ENCODE measurements at regions not wholly inside any gene's neighbourhood (a gene's known extent, or its start where the extent isn't known, plus 50 kb on each side); places are given as distances from the start of the nearest gene placed in this dataset.

DNA sequence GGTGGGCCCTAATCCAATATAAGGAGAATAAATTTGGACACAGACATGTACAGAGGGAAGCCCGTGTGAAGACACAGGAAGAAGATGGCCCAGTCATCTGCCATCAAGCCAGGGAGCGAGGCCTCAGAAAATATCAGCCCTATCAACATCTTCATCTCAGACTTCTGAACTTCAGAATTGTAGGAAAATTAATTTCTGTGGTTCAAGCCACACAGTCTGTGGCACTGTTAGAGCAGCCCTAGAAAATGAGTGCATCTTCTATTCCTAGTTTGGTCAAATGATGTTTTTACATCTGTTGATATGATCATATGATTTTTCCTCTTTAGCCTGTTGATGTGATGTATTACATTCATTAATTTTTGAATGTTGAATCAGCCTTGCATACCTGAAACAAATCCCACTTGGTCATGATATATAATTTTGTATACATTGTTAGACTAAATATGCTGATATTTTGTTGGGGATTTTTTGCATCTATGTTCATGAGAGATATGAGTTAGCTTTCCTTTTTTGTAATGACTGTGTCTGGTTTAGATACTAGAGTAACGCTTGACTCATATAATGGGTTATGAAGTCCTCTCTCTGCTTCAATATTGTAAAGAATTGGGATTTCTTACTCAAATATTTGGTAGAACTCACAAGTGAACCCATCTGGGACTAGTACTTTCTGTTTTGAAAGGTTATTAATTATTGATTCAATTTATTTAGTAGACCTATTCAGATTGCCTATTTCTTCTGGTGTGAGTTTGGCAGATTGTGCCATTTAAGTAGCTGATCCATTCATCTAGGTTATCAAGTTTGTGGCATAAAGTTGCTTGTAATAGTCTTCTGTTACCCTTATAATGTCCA, 451.4 kb downstream of the EIPR1 start:
- TF ChIP-seq, protein P1, sequence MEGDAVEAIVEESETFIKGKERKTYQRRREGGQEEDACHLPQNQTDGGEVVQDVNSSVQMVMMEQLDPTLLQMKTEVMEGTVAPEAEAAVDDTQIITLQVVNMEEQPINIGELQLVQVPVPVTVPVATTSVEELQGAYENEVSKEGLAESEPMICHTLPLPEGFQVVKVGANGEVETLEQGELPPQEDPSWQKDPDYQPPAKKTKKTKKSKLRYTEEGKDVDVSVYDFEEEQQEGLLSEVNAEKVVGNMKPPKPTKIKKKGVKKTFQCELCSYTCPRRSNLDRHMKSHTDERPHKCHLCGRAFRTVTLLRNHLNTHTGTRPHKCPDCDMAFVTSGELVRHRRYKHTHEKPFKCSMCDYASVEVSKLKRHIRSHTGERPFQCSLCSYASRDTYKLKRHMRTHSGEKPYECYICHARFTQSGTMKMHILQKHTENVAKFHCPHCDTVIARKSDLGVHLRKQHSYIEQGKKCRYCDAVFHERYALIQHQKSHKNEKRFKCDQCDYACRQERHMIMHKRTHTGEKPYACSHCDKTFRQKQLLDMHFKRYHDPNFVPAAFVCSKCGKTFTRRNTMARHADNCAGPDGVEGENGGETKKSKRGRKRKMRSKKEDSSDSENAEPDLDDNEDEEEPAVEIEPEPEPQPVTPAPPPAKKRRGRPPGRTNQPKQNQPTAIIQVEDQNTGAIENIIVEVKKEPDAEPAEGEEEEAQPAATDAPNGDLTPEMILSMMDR (conservative IDR thresholded peaks at IDR 0.05; ENCODE audit: low read depth, low read length) = no peak
- TF ChIP-seq, protein P2, sequence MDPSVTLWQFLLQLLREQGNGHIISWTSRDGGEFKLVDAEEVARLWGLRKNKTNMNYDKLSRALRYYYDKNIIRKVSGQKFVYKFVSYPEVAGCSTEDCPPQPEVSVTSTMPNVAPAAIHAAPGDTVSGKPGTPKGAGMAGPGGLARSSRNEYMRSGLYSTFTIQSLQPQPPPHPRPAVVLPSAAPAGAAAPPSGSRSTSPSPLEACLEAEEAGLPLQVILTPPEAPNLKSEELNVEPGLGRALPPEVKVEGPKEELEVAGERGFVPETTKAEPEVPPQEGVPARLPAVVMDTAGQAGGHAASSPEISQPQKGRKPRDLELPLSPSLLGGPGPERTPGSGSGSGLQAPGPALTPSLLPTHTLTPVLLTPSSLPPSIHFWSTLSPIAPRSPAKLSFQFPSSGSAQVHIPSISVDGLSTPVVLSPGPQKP (IDR thresholded peaks at IDR 0.05; ENCODE audit: borderline replicate concordance, low read depth, low read length) = no peak
- TF ChIP-seq MAFK (IDR thresholded peaks at IDR 0.05; ENCODE audit: low read depth, low read length) (no peak), POLR2A (IDR thresholded peaks at IDR 0.05; ENCODE audit: low read depth, low read length) (no peak), MAZ (IDR thresholded peaks at IDR 0.05; ENCODE audit: borderline replicate concordance, low read depth, low read length) (no peak), CHD1 (IDR thresholded peaks at IDR 0.05; ENCODE audit: low read depth, low read length) (no peak), NFE2L2 (IDR thresholded peaks at IDR 0.05; ENCODE audit: low read depth, low read length) (no peak)
- TF ChIP-seq, protein P3, sequence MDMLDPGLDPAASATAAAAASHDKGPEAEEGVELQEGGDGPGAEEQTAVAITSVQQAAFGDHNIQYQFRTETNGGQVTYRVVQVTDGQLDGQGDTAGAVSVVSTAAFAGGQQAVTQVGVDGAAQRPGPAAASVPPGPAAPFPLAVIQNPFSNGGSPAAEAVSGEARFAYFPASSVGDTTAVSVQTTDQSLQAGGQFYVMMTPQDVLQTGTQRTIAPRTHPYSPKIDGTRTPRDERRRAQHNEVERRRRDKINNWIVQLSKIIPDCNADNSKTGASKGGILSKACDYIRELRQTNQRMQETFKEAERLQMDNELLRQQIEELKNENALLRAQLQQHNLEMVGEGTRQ (IDR thresholded peaks at IDR 0.05; ENCODE audit: low read depth, low read length) = no peak
